ENCODE measurements at regions not wholly inside any gene's neighbourhood (a gene's known extent, or its start where the extent isn't known, plus 50 kb on each side); places are given as distances from the start of the nearest gene placed in this dataset.

DNA sequence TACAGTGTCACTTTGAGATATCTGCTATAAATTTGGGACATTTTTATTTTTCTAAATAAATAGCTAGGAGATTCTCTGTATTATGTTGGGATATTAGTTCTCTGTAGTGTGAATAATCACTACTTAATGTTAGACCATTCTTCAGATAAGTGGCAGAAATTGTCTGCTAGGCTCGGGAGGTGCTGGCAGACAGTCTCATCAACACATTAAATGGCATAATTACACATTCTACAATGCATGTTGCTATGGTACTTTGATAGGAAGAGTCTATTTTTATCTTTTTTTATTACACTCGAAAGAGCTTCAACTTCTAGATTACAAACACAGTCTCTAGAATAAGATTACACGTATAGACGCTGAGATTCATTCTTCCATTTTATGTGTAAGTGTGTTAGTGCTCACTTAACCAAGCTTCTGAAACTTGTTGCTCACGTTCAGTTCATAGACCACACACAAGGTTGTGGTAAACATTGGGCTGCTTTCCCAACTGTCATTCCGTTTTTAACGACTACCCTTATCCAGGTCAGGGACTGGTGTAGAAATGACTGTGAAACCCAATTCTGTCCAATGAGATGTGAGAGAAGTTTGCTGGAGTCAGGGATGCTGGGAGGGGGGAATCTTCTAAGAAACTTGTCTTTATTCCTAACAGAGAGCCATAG lies 78.6 kb downstream of the TPBG start:
- H3K4me2 ChIP-seq (ENCODE audit: low read length): no peak overlapping the region
- no peaks in the 10 kb centered on the region for H3K79me2 ChIP-seq (ENCODE audit: insufficient read depth, low read depth, low read length)
- H3K36me3 ChIP-seq (ENCODE audit: insufficient read depth, low read length): no peaks in the 10 kb centered on the region
- no peak overlapping the region for H3K27ac ChIP-seq (ENCODE audit: low read depth, low read length, poor library complexity, severe bottlenecking)
- no TSS peak for BruUV-seq (replicated peaks)
- H2AFZ ChIP-seq (ENCODE audit: low read length): no peak overlapping the region
- no peaks in the 10 kb centered on the region for H3K9me2 ChIP-seq (ENCODE audit: insufficient read depth, low read length)
- no peak for TF ChIP-seq CTCF (conservative IDR thresholded peaks at IDR 0.05; ENCODE audit: low read length)
- no peak for TF ChIP-seq EZH2phosphoT487 (IDR thresholded peaks at IDR 0.05; ENCODE audit: borderline replicate concordance, low read depth, low read length)
- ChIA-PET CTCF (ENCODE audit: unreplicated experiment) (no interaction called here), POLR2A (no interaction called here)
- DNase-seq (ENCODE audit: low spot score): no peak
- intact Hi-C loops (cut with micrococcal nuclease; ENCODE audit: unreplicated experiment): no loop called here
- H3K4me3 ChIP-seq (ENCODE audit: low read depth, low read length, poor library complexity, severe bottlenecking): no peak overlapping the region
- H3K4me1 ChIP-seq (ENCODE audit: insufficient read depth, low read length, poor library complexity, severe bottlenecking): no peaks in the 10 kb centered on the region
- H3K9me3 ChIP-seq (ENCODE audit: low read length): no peaks in the 10 kb centered on the region
- no peaks in the 10 kb centered on the region for H4K20me1 ChIP-seq (ENCODE audit: insufficient read depth, low read length)

DNA sequence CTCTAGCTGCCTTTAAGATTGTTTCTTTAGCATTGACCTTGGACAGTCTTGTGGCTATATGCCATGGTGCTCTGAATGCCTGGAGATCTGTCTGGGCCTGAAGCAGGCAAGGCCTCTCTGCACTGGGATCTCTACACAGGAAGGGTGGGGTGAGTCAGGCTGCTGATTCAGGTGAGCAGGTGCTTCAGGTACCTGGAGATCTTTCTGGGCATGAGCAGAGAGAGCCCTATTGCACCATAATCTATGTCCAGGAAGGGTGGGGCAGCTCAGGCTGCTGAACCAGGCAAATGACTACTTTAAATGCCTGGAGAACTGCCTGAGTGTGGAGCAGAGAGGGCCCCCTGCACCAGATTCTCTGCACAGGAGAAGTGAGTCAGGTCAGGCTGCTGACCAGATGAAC lies 94.5 kb downstream of the TPBG start:
- Histone ChIP-seq H3K79me2 (ENCODE audit: insufficient read depth, low read depth, low read length) (no peaks in the 10 kb centered on the region), H4K20me1 (ENCODE audit: insufficient read depth, low read length) (no peaks in the 10 kb centered on the region), H2AFZ (ENCODE audit: low read length) (no peak overlapping the region), H3K4me1 (ENCODE audit: insufficient read depth, low read length, poor library complexity, severe bottlenecking) (no peaks in the 10 kb centered on the region), H3K27ac (ENCODE audit: low read depth, low read length, poor library complexity, severe bottlenecking) (no peak overlapping the region), H3K9me2 (ENCODE audit: insufficient read depth, low read length) (no peaks in the 10 kb centered on the region), H3K36me3 (ENCODE audit: insufficient read depth, low read length) (no peaks in the 10 kb centered on the region), H3K4me2 (ENCODE audit: low read length) (no peak overlapping the region), H3K4me3 (ENCODE audit: low read depth, low read length, poor library complexity, severe bottlenecking) (no peak overlapping the region), H3K9me3 (ENCODE audit: low read length) (no peaks in the 10 kb centered on the region)
- POLR2A ChIA-PET: no interaction called here
- no TSS peak for BruUV-seq (replicated peaks)
- CTCF ChIA-PET (ENCODE audit: unreplicated experiment): no interaction called here
- TF ChIP-seq CTCF (conservative IDR thresholded peaks at IDR 0.05; ENCODE audit: low read length) (no peak), EZH2phosphoT487 (IDR thresholded peaks at IDR 0.05; ENCODE audit: borderline replicate concordance, low read depth, low read length) (no peak)
- no peak for DNase-seq (ENCODE audit: low spot score)
- intact Hi-C loops (cut with micrococcal nuclease; ENCODE audit: unreplicated experiment): no loop called here

- POLR2A ChIA-PET: no interaction called here
- H3K36me3 ChIP-seq (ENCODE audit: insufficient read depth, low read length): no peaks in the 10 kb centered on the region
- H3K9me2 ChIP-seq (ENCODE audit: insufficient read depth, low read length): no peaks in the 10 kb centered on the region
- no TSS peak for BruUV-seq (replicated peaks)
- no peaks in the 10 kb centered on the region for H3K79me2 ChIP-seq (ENCODE audit: insufficient read depth, low read depth, low read length)
- H3K4me3 ChIP-seq (ENCODE audit: low read depth, low read length, poor library complexity, severe bottlenecking): no peak overlapping the region
- no peak overlapping the region for H2AFZ ChIP-seq (ENCODE audit: low read length)
- CTCF ChIA-PET (ENCODE audit: unreplicated experiment): no interaction called here
- intact Hi-C loops (cut with micrococcal nuclease; ENCODE audit: unreplicated experiment): no loop called here
- no peaks in the 10 kb centered on the region for H3K9me3 ChIP-seq (ENCODE audit: low read length)
- H3K4me2 ChIP-seq (ENCODE audit: low read length): no peak overlapping the region
- H3K4me1 ChIP-seq (ENCODE audit: insufficient read depth, low read length, poor library complexity, severe bottlenecking): no peaks in the 10 kb centered on the region
- no peak overlapping the region for H3K27ac ChIP-seq (ENCODE audit: low read depth, low read length, poor library complexity, severe bottlenecking)
- TF ChIP-seq EZH2phosphoT487 (IDR thresholded peaks at IDR 0.05; ENCODE audit: borderline replicate concordance, low read depth, low read length) (no peak), CTCF (conservative IDR thresholded peaks at IDR 0.05; ENCODE audit: low read length) (no peak)
- no peaks in the 10 kb centered on the region for H4K20me1 ChIP-seq (ENCODE audit: insufficient read depth, low read length)
- no peak for DNase-seq (ENCODE audit: low spot score)
Measured at GRCh38 chr6:82458705-82459104, 95.1 kb downstream of the TPBG start.
